ENCODE measurements at regions not wholly inside any gene's neighbourhood (a gene's known extent, or its start where the extent isn't known, plus 50 kb on each side); places are given as distances from the start of the nearest gene placed in this dataset.
A peak's percentile ranks its signal among the peaks of the same experiment; 100 is the strongest.

- no peak for DNase-seq (ENCODE audit: low spot score)
- no peak overlapping the region for H3K9ac ChIP-seq (ENCODE audit: low read depth in 1 of 2, low read length in 2 of 2)
- no peak overlapping the region for H3K27ac ChIP-seq (ENCODE audit: low read depth in 1 of 2, low read length in 2 of 2)
- 88% methylated on average over 6 of the region's 6 CpGs for WGBS
- no peak for TF ChIP-seq GABPA (IDR thresholded peaks at IDR 0.05 in 1 of 2, conservative IDR thresholded peaks at IDR 0.05 in 1 of 2)
- TF ChIP-seq HNF4A (conservative IDR thresholded peaks at IDR 0.05): no peak
- TF ChIP-seq JUND (IDR thresholded peaks at IDR 0.05): no peak
- no peak for TF ChIP-seq RXRA (IDR thresholded peaks at IDR 0.05)
- TF ChIP-seq EGR1 (IDR thresholded peaks at IDR 0.05; ENCODE audit: low read depth in 2 of 2): no peak
- no peak for TF ChIP-seq FOXA1 (IDR thresholded peaks at IDR 0.05)
- TF ChIP-seq REST (IDR thresholded peaks at IDR 0.05): no peak
- no peak for TF ChIP-seq NR2F2 (IDR thresholded peaks at IDR 0.05)
- no peak for TF ChIP-seq RAD21 (IDR thresholded peaks at IDR 0.05)
- TF ChIP-seq HNF4G (IDR thresholded peaks at IDR 0.05): no peak
- TF ChIP-seq MAX (IDR thresholded peaks at IDR 0.05): no peak
- TF ChIP-seq SP1 (IDR thresholded peaks at IDR 0.05): no peak
- H3K4me1 ChIP-seq (ENCODE audit: control insufficient read depth in 4 of 4, insufficient read depth in 4 of 4, low read length in 3 of 4): no peaks in the 10 kb centered on the region
- no peaks in the 10 kb centered on the region for H3K27me3 ChIP-seq (ENCODE audit: control insufficient read depth in 4 of 4, insufficient read depth in 4 of 4, low read length in 3 of 4)
- H3K36me3 ChIP-seq (ENCODE audit: control insufficient read depth in 4 of 4, insufficient read depth in 3 of 4, low read depth in 1 of 4, low read length in 3 of 4): no peaks in the 10 kb centered on the region
- H3K4me3 ChIP-seq (ENCODE audit: low read depth in 1 of 3, low read length in 3 of 3): no peak overlapping the region
- H3K9me3 ChIP-seq (ENCODE audit: control insufficient read depth in 4 of 4, low read length in 3 of 4): no peaks in the 10 kb centered on the region
These were observed 60.6 kb upstream of the LIMCH1 start for GRCh38 chr4:41477181-41477905.

GRCh38 chr4:41478518-41478917 lies 59.4 kb upstream of the LIMCH1 start:
- no peaks in the 10 kb centered on the region for H3K36me3 ChIP-seq (ENCODE audit: control insufficient read depth in 4 of 4, insufficient read depth in 3 of 4, low read depth in 1 of 4, low read length in 3 of 4)
- H3K9me3 ChIP-seq (ENCODE audit: control insufficient read depth in 4 of 4, low read length in 3 of 4): no peaks in the 10 kb centered on the region
- H3K27me3 ChIP-seq (ENCODE audit: control insufficient read depth in 4 of 4, insufficient read depth in 4 of 4, low read length in 3 of 4): no peaks in the 10 kb centered on the region
- H3K4me1 ChIP-seq (ENCODE audit: control insufficient read depth in 4 of 4, insufficient read depth in 4 of 4, low read length in 3 of 4): no peaks in the 10 kb centered on the region
- H3K4me3 ChIP-seq (ENCODE audit: low read depth in 1 of 3, low read length in 3 of 3): no peak overlapping the region
- 79% methylated on average over 3 of the region's 3 CpGs for WGBS
- H3K27ac ChIP-seq (ENCODE audit: low read depth in 1 of 2, low read length in 2 of 2): no peak overlapping the region
- H3K9ac ChIP-seq (ENCODE audit: low read depth in 1 of 2, low read length in 2 of 2): no peak overlapping the region
- TF ChIP-seq ATF3 (IDR thresholded peaks at IDR 0.05) (no peak), NR2F2 (IDR thresholded peaks at IDR 0.05) (peak; percentile 62)
- no peak for DNase-seq (ENCODE audit: low spot score)

GRCh38 chr4:41480896-41481311 lies 57.1 kb upstream of the LIMCH1 start:
- H3K9ac ChIP-seq (ENCODE audit: low read depth in 1 of 2, low read length in 2 of 2): no peak overlapping the region
- H3K9me3 ChIP-seq (ENCODE audit: control insufficient read depth in 4 of 4, low read length in 3 of 4): no peaks in the 10 kb centered on the region
- H3K27ac ChIP-seq (ENCODE audit: low read depth in 1 of 2, low read length in 2 of 2): no peak overlapping the region
- no peaks in the 10 kb centered on the region for H3K36me3 ChIP-seq (ENCODE audit: control insufficient read depth in 4 of 4, insufficient read depth in 3 of 4, low read depth in 1 of 4, low read length in 3 of 4)
- no peaks in the 10 kb centered on the region for H3K27me3 ChIP-seq (ENCODE audit: control insufficient read depth in 4 of 4, insufficient read depth in 4 of 4, low read length in 3 of 4)
- no peak for TF ChIP-seq MAX (IDR thresholded peaks at IDR 0.05)
- TF ChIP-seq RAD21 (IDR thresholded peaks at IDR 0.05): no peak
- no peak for TF ChIP-seq RXRA (IDR thresholded peaks at IDR 0.05)
- TF ChIP-seq EGR1 (IDR thresholded peaks at IDR 0.05; ENCODE audit: low read depth in 2 of 2): no peak
- no peak for TF ChIP-seq SP1 (IDR thresholded peaks at IDR 0.05)
- TF ChIP-seq REST (IDR thresholded peaks at IDR 0.05): no peak
- no peak for TF ChIP-seq FOXA2 (IDR thresholded peaks at IDR 0.05)
- TF ChIP-seq HNF4A (conservative IDR thresholded peaks at IDR 0.05): no peak
- no peak for TF ChIP-seq HNF4G (IDR thresholded peaks at IDR 0.05)
- H3K4me1 ChIP-seq (ENCODE audit: control insufficient read depth in 4 of 4, insufficient read depth in 4 of 4, low read length in 3 of 4): no peaks in the 10 kb centered on the region
- no peak for DNase-seq (ENCODE audit: low spot score)
- 80% methylated on average over 5 of the region's 5 CpGs for WGBS
- no peak overlapping the region for H3K4me3 ChIP-seq (ENCODE audit: low read depth in 1 of 3, low read length in 3 of 3)
